ENCODE measurements at regions not wholly inside any gene's neighbourhood (a gene's known extent, or its start where the extent isn't known, plus 50 kb on each side); places are given as distances from the start of the nearest gene placed in this dataset.
"Not testable (repeated sequence)": the region's sequence is repeated elsewhere in the genome, so short reads cannot be mapped to it uniquely, and the experiment has no call there.

DNA sequence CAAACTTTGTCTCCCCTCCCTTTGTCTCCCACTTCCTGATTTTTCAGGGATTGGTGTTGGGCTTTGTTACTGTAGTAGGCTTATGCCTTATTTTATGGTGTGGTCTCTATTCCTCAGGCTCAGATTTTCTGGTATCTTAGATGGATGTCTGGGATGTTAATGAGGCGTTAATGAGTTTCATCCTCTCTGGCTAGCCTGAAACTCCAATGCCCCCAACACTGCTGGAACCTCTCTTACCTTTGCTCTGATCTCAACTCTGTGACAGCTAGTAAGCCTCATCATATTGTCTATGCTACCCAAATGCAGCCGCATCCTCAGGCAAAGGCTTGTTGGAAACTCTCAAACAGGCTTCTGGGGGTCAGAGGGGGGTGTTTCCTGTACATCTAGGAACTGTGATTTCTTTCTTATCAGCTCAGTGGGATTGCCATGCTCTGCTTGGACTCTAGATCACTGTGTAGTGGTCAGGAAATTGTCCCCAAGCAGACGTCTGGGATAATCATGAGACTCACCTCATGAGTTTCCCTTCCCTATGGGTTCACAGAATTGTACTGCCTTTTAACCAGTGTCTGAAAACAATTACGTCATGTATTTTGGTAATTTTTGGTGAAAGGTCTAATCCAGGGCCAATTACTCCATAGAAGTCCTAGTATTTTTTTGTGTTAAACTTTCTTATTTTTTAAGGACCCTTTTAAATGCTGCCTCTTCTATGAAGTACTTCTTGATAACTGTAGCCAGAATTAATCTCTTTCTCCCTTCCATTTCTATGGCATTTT is 88.8 kb upstream of the TRPC7 start:
- no peak for DNase-seq

DNA sequence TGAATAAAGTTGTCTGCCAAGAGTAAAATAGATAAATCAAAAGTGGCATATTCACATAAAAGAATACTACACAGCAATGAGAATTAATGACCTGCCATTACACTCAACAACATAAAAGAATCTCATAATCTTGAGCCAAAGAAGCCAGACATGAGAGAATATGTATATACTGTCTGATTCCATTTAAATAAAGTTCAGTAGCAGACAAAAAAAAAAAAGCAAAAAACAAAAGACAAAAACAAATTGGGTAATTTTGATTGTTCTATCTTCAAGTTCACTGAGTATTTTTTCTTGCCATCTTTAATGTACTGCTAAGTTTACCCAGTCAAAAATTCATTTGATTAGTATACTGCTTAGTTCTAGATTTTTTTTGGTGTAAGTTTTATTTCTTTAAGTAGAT is 87.9 kb upstream of the TRPC7 start:
- DNase-seq: no peak

GRCh38 chr5:136447576-136447975 is 82.2 kb upstream of the TRPC7 start:
- DNase-seq: not testable (repeated sequence)

GRCh38 chr5:136446565-136446964 is 81.2 kb upstream of the TRPC7 start:
- DNase-seq: no peak

- not testable (repeated sequence) for DNase-seq
These were observed 78.8 kb upstream of the TRPC7 start for GRCh38 chr5:136444099-136444498.

GRCh38 chr5:136439367-136439766 is 74.0 kb upstream of the TRPC7 start:
- DNase-seq: no peak

DNA sequence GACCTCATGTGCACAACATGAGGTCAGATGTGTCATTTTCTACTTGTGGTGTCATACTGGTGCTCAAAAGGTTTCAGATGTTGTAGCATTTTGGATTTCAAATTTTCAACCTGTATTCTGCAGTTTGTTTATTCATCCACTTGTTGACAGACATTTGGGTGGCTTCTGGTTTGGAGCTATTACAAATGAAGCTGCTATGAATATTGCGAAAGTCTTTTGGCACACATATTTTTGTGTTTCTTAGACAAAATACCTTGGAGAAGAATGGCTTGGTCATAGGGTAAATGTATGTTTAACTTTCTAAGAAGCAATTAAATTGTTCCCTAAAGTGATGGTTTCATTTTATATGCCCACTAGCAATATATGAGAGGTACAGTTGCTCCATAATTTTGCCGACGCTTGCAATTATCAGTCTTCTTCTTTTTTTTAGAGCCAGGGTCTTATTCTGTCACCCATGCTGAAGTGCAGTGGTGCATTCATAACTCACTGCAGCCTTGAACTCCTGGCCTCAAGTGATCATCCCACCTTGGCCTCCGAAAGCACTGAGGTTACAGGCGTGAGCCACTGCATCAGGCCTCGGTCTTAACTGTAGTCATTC is 70.7 kb upstream of the TRPC7 start:
- DNase-seq: no peak

DNA sequence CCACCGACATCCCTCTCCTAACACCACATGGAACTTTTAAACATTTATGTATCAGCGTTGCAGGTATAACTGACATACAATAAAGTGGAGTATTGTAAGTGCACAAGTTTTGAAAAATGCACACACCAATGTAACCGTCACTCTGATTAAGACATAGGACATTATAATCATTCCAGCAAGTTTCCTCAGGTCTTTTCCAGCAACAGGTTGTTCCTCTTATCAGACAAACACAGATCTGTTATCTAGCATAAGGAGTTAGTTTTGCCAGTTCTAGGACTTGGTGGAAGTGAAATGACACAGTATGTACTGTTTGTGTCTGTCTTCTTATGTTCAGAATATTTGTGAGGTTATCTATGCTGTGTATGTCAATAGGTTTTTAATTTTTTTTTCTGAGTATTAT is 69.5 kb upstream of the TRPC7 start:
- no peak for DNase-seq

GRCh38 chr5:136432705-136433104 is 67.4 kb upstream of the TRPC7 start:
- no peak for DNase-seq

DNA sequence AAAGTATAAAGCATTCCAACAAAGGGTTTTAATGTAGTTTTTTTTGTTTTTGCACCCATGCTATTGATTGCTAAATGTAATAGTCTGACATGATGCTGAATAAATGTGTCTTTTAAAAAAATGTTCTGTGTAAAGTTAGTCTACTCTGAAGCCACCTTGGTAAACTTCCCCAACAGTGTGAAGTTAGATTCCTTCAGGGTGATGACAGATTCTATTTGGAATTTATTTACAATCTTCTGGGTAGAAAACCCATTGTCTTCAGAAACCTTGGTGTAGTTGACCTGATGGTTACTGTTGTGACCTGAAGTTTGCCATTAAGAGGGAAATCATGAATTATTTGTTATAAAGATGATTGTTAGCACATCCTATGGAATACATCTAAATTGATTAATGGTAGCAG is 64.7 kb upstream of the TRPC7 start:
- DNase-seq: no peak

DNA sequence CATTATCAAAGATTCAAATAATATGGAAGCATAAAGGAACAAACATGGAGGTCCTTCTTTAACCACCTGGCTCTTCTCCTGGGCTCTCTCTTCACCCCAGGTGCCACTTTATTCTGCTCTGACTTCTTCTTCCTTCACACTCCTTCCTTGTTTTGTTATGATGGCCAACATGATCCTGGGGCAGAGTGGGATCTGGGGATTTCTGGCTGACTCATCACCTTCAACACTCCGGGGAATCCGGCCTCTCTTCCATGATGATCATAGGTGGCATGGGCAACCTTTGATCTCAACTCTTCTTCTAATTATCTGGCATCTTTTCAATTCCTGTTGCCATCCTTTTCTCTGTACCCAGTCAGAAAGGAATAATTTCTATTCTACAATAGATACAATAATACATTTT is 62.1 kb upstream of the TRPC7 start:
- DNase-seq: no peak

GRCh38 chr5:136425921-136426320 is 60.6 kb upstream of the TRPC7 start:
- no peak for DNase-seq

- peak; percentile 76 to 77 for DNase-seq
These were observed 59.7 kb upstream of the TRPC7 start for GRCh38 chr5:136424835-136425584.

- no peak for DNase-seq
These were observed 58.7 kb upstream of the TRPC7 start for GRCh38 chr5:136423944-136424606.

GRCh38 chr5:136420168-136420898 is 55.0 kb upstream of the TRPC7 start:
- DNase-seq: peak; percentile 77 to 87

DNA sequence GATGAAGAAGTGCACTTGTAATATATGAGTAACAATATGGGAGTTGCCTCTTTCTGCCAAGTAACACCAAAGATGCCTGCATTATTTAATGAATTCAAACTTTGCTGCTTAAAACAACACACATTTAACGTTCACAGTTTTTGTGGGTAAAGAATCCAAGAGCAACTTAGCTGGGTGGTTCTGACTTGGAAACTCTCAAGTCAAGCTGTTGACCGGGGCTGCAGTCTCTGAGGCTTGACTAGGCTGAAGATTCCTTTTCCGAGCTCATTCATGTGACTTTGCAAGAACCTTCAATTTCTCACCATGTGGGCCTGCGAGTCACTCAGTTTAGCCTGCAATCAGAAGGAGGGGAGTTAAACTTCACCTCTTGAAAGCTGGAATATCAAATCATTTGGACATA is 53.0 kb upstream of the TRPC7 start:
- no peak for DNase-seq

All from SHP77 (cell line).